Tibial artery (tissue), 4 donors: ENCODE measurements at regions not wholly inside any gene's neighbourhood (a gene's known extent, or its start where the extent isn't known, plus 50 kb on each side); places are given as distances from the start of the nearest gene placed in this dataset.

Source experiments
- DNase-seq, 2 donors: peaks; one replicate each; pipeline ENCODE4 v3.0.0-alpha.2; 2019
- H3K27ac ChIP-seq, 2 donors: fragments of 200-600 bp; sonication (generic) in 1 of 2; 1 replicate in 1 of 2; 2 replicates in 1 of 2; pipeline ENCODE4 v1.5.1; 2018 to 2019; ENCODE audit warnings: mild to moderate bottlenecking in 1 of 2
- H3K27me3 ChIP-seq, 2 donors: fragments of 200-600 bp; sonication (generic) in 1 of 2; one replicate each; pipeline versions ENCODE4 v1.5.1 to v1.6.0; 2016 to 2019
- H3K36me3 ChIP-seq, 3 donors: fragments of 200-600 bp; sonication (generic) in 2 of 3; one replicate each; pipeline ENCODE4 v1.5.1; 2016 to 2019; ENCODE audit warnings: mild to moderate bottlenecking in 2 of 3
- H3K4me1 ChIP-seq, 4 donors: fragments of 200-600 bp; sonication (generic) in 2 of 4; 1 replicate in 3 of 4; 2 replicates in 1 of 4; pipeline ENCODE4 v1.5.1; 2016 to 2019
- H3K4me3 ChIP-seq, 2 donors: fragments of 200-600 bp; sonication (generic) in 1 of 2; 1 replicate in 1 of 2; 2 replicates in 1 of 2; pipeline ENCODE4 v1.5.1; 2018 to 2019; ENCODE audit warnings: mild to moderate bottlenecking in 2 of 2
- H3K9me3 ChIP-seq, 3 donors: fragments of 200-600 bp; sonication (generic) in 1 of 3; one replicate each; pipeline ENCODE4 v1.5.1; 2016 to 2019
- CTCF ChIP-seq, 2 experiments: fragments of 200-600 bp in 1 of 2; fragments of 450-650 bp in 1 of 2; IDR thresholded peaks; one replicate each; pipeline ENCODE4 v1.5.1; 2017 to 2019; ENCODE audit warnings: antibody characterized with exemption in 2 of 2, mild to moderate bottlenecking in 1 of 2, moderate library complexity in 1 of 2
- intact Hi-C: fragments of 100-400 bp; cut with DNase I; formaldehyde crosslinking; loops from one replicate; pipeline ENCODE4 v1.15.0; 2023; ENCODE audit warnings: low total_unique reads

DNA sequence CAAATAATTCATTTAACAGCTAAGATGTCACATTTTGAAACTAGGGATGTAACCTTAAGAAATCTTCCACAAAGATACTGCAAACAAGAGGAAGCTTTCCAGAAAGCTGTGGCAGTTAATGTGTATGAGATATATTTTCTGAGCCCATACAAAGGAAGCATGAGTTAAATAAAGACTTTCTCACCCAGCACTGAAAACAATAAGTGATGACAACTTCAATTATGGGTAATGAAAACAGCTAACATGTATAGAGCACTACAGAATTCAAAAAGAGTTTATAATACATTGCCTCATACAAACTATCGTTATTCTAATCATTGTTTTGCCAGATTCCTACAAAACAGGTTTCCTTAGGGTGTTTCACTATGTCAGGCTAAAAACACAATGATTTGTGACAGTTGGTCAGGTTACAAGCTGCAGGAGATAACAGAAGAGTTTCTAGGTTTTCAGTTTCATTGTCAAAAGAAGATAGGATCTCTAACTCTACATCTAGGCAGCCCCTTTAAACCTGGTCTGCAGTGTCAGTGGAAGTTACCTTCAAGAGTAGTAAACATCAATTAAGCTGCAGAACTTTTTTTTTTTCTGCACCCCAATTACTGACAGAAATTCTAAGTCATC is 618.1 kb upstream of the ADGRL3 start:
- Histone ChIP-seq H3K4me1 (no peaks in the 10 kb centered on the region), H3K27me3 (no peaks in the 10 kb centered on the region), H3K9me3 (no peaks in the 10 kb centered on the region), H3K27ac (no peak overlapping the region), H3K36me3 (no peaks in the 10 kb centered on the region), H3K4me3 (no peak overlapping the region)
- intact Hi-C loops, result no loop called here
- no peak for TF ChIP-seq CTCF (IDR thresholded peaks at IDR 0.05)
- DNase-seq, result no peak

- DNase-seq, result no peak
Observed at GRCh38 chr4:60588556-60588955, 611.6 kb upstream of the ADGRL3 start.

GRCh38 chr4:60589425-60589824 is 610.7 kb upstream of the ADGRL3 start:
- DNase-seq, result no peak
- Histone ChIP-seq H3K27me3 (no peaks in the 10 kb centered on the region), H3K4me1 (no peaks in the 10 kb centered on the region), H3K4me3 (no peak overlapping the region), H3K9me3 (no peaks in the 10 kb centered on the region), H3K27ac (no peak overlapping the region), H3K36me3 (no peaks in the 10 kb centered on the region)
- intact Hi-C loops, result no loop called here
- no peak for TF ChIP-seq CTCF (IDR thresholded peaks at IDR 0.05)

More at GRCh38 chr4:60588556-60588955, 611.6 kb upstream of the ADGRL3 start:
- no peaks in the 10 kb centered on the region for H3K4me1 ChIP-seq
- no peak for TF ChIP-seq CTCF (IDR thresholded peaks at IDR 0.05)
- intact Hi-C loops, result no loop called here
- no peaks in the 10 kb centered on the region for H3K36me3 ChIP-seq
- H3K4me3 ChIP-seq, result no peak overlapping the region
- H3K27me3 ChIP-seq, result no peaks in the 10 kb centered on the region
- no peaks in the 10 kb centered on the region for H3K9me3 ChIP-seq
- no peak overlapping the region for H3K27ac ChIP-seq

DNA sequence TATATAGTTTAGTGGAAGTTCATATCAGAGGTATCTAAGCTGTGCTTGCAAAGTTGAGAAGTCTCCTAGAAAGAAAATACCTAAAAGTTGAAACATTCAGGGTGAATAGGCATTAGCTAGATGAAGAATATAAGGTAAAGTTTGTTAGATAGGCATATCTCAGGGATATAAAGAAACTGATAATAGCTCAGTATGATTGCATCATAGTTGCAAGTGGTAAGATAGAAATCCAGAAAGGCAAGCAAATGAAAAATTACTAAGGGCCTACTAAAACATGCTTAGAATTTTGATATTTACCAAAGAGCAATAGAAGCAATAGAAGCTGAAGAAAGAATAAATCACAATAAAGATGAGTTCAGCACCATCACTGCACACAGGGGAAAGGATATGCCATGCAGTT is 610.0 kb upstream of the ADGRL3 start:
- H3K4me3 ChIP-seq, result no peak overlapping the region
- DNase-seq, result no peak
- TF ChIP-seq CTCF (IDR thresholded peaks at IDR 0.05), result no peak
- intact Hi-C loops, result no loop called here
- H3K27ac ChIP-seq, result no peak overlapping the region
- no peaks in the 10 kb centered on the region for H3K36me3 ChIP-seq
- H3K4me1 ChIP-seq, result no peaks in the 10 kb centered on the region
- no peaks in the 10 kb centered on the region for H3K27me3 ChIP-seq
- no peaks in the 10 kb centered on the region for H3K9me3 ChIP-seq

DNA sequence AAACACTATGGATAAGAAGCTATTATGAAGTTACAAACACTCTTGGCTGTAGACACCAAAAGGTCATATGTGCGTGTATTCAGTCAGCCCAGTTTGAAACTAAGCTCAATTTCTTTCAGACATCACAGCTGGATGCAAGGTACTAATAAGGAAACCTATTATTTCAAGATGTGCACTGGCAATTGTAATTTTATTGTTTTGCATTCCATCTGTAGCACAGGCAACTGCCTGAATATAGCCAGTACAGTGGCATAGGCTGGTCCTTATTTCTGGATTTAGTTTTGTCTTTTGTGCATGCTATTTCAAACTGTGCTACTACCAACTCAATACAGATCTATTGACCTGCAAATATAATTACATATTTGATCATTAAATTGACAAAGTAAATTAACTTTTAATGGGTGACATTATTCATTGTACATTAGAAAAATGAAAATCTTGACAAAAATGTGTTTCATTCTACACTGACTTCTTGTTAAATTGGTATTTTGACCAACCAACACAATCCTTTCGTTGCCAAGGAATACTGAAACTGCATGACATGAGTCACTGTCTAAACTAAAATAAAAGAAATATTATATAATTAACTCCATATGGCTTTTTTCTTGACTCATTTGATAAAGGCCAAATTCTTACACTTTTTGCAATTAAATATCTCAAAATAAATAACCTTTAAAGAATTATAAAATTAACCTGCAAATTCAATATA is 594.3 kb upstream of the ADGRL3 start:
- H3K27ac ChIP-seq, result no peak overlapping the region
- peaks cover 0 to 6% (median 2%) of the 10 kb centered on the region in 4 donors for H3K4me1 ChIP-seq
- H3K27me3 ChIP-seq, result no peaks in the 10 kb centered on the region
- no peak for TF ChIP-seq CTCF (IDR thresholded peaks at IDR 0.05)
- H3K36me3 ChIP-seq, result no peaks in the 10 kb centered on the region
- intact Hi-C loops, result no loop called here
- no peak overlapping the region for H3K4me3 ChIP-seq
- no peak for DNase-seq
- H3K9me3 ChIP-seq, result no peaks in the 10 kb centered on the region
